ENCODE measurements at regions not wholly inside any gene's neighbourhood (a gene's known extent, or its start where the extent isn't known, plus 50 kb on each side); places are given as distances from the start of the nearest gene placed in this dataset.

DNA sequence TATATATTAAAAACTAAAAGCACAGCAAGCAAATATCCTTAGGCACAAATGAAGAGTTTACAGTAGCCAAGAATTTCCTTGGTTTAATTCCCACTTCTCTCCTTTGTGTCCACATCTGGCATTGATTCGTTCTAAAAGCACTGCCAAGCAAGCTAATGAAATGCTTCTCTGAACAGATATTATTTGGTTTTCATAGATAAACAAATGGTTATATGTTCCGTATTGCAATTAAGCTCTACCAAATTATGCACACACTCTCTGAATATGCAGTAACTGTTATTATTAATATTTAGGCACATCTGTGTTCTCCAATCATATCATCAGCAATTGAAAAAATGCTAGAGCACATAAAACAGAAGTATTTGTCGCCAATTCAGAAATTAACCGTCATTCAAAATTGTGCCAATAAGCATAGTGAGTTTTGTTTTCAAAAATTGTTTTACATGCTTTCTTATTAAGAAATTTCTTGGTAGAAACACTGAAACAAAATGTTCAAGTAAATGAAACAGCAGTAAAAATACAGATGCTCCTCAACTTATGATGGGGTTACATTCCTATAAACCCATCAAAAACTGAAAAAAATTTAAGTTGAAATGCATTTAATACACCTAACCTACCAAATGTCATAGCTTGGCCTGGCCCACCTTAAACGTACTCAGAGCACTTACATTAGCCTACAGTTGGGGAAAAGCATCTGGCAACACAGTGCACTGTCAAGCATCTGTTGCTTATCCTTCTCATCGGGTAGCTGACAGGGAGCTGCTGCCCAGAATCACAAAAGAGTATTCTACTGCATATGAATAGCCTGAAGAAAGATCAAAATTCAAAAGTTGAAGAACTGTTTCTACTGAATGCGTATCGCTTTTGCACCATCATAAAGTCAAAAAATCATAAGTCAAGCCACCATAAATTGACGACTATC, 2134.7 kb downstream of the PCDH9 start:
- DNase-seq = peak; percentile 51

DNA sequence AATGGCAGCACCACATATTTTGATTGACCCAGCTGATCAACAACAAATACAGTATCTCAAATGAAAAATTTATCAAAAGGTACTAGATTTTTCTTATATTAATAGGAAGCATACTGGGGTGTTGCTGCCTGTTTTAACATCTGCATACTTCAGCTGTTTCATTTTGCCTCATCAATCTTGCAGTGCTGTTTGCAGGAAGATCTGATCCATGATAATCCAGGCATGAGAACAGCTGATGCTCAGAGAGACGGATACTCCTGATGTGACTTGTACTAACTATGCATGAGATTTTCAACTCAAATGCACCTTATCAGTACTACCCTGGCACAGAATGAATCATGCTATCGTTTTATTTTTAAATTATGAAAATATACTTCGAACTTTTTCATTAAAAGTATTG, 2136.8 kb downstream of the PCDH9 start:
- DNase-seq = no peak

DNA sequence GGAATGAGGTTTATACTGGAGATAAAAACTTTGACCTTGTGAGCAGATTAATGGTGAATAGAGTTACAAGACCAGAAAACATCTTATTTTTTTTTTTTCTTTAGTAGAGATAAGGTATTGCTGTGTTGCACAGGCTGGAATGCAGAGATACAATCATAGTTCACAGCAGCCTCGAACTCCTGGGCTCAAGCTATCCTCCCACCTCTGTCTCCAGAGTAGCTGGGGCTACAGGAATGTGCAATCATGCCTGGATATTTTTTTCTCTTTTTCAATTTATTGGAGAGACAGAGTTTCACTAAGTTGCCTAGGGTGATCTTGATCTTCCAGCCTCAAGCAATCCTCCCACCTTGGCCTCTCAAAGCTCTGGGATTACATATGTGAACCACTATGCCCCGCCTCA, 2139.1 kb downstream of the PCDH9 start:
- DNase-seq = no peak

DNA sequence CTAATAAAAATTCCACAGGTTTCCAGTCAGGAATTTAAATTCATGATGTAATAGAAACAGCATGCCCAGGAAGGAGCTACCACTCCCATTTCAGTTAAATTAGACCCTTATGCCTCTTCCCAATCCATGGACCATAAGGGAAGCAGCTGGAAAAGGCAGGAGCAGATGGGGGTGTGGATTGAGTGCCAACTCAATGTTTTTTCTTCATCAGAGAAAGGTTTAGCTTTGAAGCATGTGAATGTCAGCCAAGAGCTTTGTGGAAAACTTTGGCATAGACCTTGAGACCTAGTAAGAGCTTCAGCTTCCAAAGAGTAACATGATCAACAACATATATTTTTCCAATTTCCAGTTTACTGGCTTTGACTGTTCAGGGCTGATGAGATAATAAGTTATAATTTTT, 2139.9 kb downstream of the PCDH9 start:
- peak; percentile 76 for DNase-seq

DNA sequence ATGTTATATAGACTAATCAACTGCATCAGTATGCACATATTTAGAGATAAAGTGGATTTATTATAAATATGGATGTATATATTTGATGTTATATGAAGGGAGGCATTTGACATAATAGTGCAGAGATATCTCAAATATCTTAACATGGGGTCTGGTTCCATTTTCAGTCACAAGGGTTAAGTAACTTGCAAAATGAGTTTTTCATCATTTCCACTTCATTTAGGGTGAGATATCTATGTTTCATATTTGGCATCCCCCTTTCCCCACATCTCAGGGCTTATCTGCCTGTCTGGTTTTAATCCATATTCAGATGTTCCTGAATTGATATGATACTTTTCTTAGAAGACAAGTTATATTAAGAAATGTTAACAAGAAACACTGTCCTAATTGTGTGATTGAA, 2141.2 kb downstream of the PCDH9 start:
- DNase-seq = no peak

DNA sequence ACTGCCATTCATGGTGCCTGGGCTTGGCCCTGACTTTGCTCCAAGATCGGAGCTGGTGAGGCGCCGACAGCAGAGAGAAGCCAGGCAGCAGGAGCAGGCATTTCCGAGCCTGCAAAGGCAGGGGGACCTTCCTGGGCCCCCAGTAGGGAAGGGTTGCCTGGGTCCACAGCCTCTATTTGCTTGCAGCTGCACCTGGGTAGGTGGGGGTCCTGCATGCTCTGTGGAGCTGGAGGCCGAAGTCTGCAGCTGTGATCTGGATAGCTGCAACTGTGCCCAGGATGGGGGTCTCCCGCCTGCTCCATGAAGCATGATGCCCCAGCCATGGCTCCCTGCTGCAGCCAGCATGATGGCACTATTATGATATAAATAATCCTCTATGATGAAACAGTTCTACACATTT, 2144.2 kb downstream of the PCDH9 start:
- no peak for DNase-seq

DNA sequence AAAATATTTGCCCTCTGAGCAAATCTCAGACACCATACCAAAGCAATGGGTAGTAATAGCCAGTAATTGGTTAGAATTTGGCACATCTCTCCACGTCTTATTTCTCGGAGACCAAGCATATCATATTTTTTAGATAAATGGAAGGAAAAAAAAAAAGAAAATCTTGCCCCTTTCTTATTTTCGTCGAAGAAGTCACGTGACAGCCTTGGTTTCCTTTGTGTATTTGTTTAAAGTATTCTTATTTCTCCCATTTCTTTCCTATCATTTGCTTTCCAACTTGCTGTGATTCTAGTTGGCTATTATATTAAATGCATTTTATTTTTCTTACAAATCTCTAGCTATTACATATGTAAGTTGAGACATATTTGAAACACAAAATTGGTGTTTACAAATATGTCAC, 2155.9 kb downstream of the PCDH9 start:
- no peak for DNase-seq

DNA sequence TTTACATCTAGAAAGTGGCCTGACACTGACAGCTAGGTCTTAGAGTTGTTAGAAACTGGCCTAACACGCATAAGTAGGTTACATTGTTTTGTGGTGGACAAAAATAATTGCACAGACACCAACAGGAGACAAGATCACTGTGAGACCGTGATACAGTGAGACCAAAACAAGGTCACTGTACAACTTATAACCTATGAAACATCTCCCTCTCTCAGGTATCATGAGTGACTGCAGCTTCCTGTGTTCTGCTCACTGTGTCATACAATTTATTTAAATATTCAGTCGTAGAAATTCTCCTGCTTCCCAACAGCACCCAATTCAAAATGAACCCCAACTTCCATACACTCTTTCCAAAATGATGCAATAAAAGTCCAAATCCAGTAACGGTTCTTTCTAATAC, 2165.2 kb downstream of the PCDH9 start:
- no peak for DNase-seq

DNA sequence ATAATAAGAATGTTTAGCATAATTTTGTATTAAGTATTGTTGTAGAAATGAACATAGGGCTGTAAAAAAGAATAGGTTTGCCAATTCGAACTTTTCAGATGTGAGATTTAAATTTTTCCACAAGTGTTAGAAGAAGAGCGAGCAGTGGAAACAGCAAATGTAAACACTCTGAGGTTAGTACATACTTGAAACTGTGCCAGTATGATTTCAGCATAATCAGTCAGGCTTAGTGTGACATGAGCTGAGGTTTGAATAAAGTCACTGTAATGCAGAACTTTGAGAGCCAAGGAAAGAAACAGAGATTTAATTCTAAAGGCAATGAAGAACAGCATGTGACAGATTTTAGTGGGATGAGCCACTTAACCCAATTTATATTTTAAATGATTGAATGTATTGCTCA, 2166.4 kb downstream of the PCDH9 start:
- DNase-seq = no peak

DNA sequence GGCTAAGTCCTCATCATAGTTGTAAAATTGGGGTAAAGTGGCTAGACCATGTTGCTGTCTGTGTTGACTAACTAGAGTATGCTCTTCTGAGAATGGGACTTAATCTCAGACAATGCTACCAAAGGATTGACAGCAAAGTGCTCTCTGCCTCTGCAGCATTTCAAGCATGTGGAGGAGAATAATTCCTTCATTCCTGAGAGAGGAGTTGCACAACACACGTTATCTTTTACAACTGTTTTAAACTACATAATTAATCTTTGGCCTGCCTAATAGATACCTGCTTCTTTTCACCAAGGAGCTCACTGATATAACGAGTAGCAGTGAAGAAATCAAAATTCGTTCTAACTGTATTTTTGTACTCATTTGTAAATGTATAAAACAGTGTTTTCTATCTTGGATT, 2172.2 kb downstream of the PCDH9 start:
- no peak for DNase-seq

DNA sequence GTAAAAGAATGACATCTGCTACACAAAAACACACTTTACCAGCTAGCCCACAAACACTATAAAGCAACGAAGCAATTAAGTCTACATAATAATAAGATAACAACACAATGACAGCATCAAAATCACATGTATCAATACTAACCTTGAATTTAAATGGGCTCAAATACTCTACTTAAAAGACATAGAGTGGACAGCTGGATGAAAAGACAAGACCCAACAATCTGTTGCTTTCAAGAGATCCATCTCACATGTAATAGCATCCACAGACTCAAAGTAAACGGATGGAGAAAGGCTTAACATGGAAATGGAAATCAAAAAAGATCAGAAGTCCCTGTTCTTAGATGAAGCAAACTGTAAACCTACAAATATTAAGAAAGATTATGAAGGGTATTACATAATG, 2175.9 kb downstream of the PCDH9 start:
- no peak for DNase-seq

DNA sequence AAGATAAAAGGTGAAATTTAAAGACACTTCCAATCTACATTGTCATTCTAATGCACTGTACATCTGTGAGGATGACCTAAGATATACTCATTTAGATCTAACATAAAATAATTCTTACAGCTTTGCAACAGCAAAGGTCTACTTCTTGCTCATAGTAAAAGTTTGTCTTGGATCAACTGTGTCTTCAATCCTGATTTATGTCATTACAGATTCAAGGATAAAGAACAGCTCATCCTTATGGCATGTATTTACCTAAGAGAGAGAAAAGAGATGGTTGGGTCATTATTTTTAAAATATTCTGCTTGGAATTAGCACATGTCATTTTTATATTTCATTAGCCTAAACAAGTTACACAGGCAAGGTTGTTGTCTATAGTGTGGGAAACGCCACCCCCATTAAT, 2193.1 kb downstream of the PCDH9 start:
- no peak for DNase-seq

DNA sequence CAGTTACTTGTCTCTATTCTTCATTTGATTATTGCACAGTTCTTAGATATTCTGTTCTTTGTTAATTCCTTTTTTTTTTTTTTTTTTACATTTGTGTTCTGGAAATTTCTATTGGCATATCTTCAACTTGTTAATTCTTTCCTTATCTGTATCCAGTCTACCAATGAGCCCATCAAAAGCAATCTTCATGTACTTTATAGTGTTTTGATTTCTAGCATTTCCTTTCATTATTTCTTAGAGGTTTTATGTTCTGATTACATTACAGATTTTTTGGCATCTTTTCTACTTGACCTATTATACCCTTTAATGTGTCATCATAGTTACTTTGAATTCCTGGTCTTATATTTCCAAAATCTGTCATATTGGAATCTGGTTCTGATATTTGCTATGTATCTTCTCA, 2194.8 kb downstream of the PCDH9 start:
- DNase-seq = no peak

DNA sequence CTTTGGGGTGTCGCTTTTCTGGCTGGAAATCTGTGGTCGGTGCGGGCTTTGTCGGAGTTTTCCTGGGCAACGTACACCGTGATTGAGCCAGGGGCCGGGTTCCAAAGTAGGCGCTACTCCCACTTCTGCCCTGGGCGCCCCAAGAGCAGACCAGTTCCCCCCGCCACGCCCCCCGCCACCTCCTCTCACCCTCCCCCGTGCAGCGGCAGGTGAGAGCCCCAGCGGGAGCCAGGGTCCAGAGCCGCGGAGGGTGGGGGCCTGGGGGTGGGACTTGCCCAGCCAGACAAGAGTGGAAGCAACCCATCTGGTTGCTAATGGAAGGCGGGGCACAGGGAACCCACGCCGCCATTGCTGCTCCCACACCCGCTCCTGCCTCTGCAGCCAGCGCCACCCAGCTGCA, 2195.9 kb downstream of the PCDH9 start:
- DNase-seq = no peak

DNA sequence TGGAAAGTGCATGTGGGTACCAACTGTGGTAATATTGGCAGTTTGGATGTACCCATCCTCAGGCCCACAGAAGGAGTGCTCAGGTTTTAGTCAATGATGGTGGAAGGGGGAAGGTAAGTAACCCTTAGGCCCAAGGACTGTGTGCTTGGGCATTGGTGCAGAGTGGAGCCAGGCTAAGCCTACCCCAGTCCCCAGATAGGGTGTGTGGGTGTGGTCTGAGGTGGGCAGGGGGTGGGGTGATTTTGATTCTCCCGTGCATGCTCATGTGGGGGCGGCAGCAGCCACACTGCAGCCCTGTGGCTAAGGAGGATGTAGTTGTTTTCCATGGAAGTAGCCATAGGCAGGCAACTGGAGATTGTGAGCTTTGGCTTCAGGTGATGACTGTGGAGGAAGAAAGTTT, 2197.3 kb downstream of the PCDH9 start:
- no peak for DNase-seq

DNA sequence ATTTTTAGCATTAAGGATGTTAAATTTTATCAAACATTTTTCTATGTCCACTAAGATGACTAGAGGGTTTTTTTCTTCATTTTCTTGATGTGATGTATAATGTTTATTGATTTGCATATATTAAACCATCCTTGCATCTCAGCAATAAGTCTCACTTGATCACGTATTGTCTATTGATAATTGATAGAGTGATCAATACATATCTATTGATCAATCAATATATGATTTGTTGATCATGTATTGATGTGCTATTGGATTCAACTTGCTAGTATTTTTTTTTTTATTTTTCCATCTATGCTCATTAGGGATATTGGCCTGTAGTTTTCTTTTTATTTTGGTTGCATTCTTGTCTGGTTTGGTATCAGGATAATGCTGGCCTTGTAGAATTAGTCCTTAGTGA, 2202.0 kb downstream of the PCDH9 start:
- no peak for DNase-seq

DNA sequence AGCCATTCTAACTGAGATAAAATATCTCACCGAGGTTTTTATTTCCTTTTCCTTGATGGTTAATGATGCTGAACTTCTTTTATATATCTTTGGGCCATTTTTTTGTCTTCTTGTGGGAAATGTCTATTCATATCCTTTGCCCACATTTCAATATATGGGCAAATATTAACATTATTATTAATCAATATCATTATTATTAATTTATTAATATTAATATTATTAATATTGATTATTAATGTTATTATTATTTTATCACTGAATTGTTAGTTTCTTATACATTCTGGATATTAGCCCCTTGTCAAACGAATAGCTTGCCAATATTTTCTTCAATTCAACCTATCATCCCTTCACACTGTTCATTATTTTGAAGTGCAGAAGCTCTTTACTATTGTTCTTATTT, 2203.6 kb downstream of the PCDH9 start:
- no peak for DNase-seq

DNA sequence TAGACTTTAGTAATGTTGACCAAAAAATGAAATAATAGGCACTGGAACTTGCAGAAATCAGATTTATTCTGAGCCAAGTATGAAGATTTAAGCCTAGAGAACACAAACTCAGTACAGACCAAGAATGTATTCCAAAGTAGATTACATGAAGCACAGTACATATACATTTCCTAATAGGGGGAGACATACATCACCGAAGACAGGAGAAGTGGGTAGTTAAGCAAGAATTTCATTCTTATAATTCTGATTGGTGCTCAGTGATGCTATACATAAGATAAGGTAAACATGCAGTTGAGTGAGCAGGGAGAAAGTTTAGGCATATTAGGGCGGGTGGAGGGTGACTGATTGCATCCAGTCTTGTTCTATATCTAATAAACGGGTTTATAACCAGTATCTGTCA, 2218.8 kb downstream of the PCDH9 start:
- no peak for DNase-seq

DNA sequence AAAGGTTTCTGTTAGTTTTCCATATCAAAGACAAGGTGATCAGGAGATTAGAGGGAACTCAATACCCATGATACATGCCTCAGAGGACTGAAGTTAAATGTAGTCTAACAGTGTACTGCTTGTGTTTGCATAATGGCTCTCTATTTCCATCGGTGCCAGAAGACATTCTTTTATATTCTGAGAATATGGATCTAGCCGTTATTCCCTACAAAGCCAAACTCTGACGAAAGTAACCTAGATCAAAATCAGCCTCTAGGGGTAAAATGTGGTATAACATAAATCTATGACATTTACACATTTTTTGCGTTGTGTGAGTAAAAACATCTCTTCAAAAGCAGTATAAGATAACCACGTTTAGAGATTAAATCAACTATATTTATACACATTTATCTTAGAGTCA, 2232.7 kb downstream of the PCDH9 start:
- no peak for DNase-seq

DNA sequence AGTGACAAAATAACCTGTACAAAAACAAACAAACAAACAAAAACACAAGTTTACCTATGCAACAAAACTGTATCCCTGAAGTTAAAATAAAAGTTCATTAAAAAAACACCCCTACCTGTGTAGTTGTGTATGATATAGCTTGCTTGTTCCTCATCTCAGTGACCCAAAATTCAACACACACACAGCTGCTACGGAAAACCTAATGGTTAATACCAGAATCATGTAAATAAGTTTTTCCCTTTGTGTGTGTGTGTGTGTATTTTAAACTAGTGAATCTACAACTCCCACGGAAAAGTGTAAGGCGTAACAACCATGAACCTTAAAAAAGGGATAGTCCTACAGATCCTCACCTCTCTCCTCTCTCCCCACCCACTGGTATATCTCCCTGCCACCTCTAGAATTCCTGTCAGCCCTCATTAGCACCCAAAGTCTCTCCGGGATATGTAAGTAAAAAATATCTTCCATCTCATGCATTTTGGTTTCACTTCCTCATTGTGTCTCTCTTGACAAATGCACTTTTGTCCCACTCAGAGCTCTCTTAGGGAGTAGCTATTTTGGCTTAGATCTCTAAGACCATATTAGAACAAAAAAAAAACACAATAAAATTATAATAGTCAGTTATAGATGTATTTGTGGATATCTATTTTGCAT, 2236.5 kb downstream of the PCDH9 start:
- no peak for DNase-seq

DNA sequence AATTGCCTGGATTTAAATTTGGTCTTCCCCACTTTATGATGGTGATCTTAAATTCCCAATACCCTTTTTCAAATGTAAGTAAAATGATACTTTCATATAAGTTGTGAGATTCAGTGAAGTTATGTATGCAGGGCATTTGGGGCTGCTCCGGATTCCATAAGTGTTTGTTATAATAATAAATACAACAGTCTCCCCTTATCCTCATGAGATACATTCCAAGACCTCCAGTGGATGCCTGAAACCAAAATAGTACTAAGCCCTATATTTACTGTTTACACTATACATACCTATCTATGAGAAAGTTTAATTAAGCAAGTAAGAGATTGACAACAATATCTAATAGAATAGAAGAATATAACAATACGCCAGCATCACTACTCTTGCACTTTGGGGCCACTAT, 2237.8 kb downstream of the PCDH9 start:
- DNase-seq = no peak

DNA sequence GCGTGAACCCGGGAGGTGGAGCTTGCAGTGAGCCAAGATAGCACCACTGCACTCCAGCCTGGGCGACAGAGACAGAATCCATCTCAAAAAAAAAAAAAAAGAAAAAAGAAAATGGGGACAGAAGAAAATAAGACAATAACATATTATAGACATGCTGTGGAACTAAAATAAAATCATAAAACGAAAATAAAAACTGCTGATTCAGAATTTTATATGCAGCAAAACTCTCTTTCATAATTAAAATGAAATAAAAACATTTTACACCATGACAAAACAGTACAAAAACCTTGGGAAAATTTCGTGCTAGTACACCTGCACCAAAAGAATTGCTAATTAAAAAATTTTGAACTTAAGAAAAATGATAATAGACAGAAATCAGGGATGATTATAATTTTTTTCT, 2245.1 kb downstream of the PCDH9 start:
- DNase-seq = no peak

DNA sequence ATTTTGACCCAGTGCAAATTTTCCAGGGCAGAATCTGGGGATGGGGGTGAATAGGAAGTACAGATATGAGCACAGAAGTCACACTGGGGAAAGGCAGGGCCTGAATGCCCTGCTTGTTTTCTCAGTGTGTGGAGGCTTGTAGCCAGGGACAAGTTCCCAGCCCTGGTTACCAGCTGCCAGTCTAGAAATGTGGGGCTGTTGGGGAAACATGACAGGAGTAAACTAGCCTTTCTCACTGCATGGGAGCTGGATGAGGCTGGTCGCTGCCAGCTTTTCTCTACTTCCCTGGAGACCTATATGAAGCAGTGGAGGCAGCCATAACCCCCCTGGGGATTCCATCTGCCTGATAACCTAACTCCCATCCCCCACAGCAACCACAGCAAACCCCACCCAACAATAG, 2267.7 kb downstream of the PCDH9 start:
- DNase-seq = no peak

DNA sequence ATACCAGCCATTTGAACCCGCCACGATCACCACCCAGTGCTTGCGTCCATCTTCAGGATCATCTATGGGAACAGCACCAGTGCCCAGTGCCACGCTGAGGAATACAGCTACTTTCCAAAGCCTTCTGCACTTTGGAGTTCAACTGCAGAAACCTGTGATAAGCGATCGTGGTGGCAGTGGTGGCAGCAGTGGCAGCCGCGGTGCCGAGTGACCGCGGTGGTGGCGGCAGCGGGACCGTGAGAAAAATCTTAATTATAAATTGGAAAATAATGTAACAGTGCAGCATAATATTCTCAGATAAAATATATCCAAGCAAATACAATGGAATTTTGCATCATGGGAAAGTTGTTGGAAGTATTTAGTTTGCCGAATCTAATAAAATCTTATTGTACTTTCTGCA, 2270.9 kb downstream of the PCDH9 start:
- DNase-seq = no peak

DNA sequence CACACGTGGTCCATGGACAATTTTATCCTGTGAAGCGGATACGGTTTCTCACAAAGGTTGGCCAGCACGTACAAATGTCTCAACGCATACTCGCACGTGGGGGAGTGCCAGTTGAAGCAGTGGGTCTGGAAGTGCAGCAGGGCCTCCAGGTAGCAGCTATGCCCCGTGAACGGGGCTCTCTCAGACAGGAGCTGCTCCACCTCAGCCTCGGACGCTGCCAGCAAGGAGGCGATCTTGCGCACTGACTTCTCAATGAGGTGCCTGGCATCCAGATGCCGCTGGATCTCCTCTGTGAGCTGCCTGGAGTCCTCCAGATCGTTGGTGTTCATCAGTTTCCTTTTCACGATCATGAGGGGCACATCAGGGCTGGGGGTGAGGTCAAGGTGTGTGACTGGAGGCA, 2272.0 kb downstream of the PCDH9 start:
- DNase-seq = no peak

Data from NCI-H1694 (cell line).